HEK293 (cell line): ENCODE measurements at regions not wholly inside any gene's neighbourhood (a gene's known extent, or its start where the extent isn't known, plus 50 kb on each side); places are given as distances from the start of the nearest gene placed in this dataset.

Source experiments
- CTCF ChIA-PET: fragments of 350-600 bp; formaldehyde crosslinking; extraction: SDS; loops from one replicate; lab custom pipeline; 2021; ENCODE audit warnings: antibody characterized with exemption; lab: Yijun Ruan, JAX
- POLR2A ChIA-PET: fragments of 300-600 bp; formaldehyde crosslinking; extraction: SDS; loops from one replicate; lab custom pipeline; 2020; ENCODE audit warnings: antibody characterized with exemption, inconsistent platforms; lab: Yijun Ruan, JAX
- H3K27ac ChIP-seq: fragments of 200-500 bp; sonication (Bioruptor generic); 2 replicates; pipeline ENCODE4 v1.5.1; 2014; ENCODE audit warnings: low read depth, low read length, control low read depth, inconsistent platforms; ENCODE audit errors: extremely low read depth
- H3K36me3 ChIP-seq, 2 experiments: fragments of 200-500 bp in 1 of 2; sonication (Bioruptor generic) in 1 of 2; 1 replicate in 1 of 2; 2 replicates in 1 of 2; pipeline ENCODE4 v1.5.1; 2014 to 2017; ENCODE audit warnings: inconsistent platforms in 2 of 2, low read length in 2 of 2; ENCODE audit not compliant: control insufficient read depth in 2 of 2, insufficient read depth in 1 of 2
- H3K4me1 ChIP-seq: fragments of 200-500 bp; sonication (Bioruptor generic); 2 replicates; pipeline ENCODE4 v1.5.1; 2014; ENCODE audit warnings: mild to moderate bottlenecking, low read length, inconsistent platforms; ENCODE audit not compliant: control insufficient read depth, insufficient read depth
- H3K4me3 ChIP-seq: 2 replicates; pipeline ENCODE4 v1.5.1; 2011; ENCODE audit warnings: low read depth, mild to moderate bottlenecking, control low read depth, low read length, moderate library complexity
- H3K9me3 ChIP-seq: fragments of 200-500 bp; sonication (Bioruptor generic); 2 replicates; pipeline ENCODE4 v1.5.1; 2014; ENCODE audit warnings: low read depth, low read length, inconsistent platforms; ENCODE audit not compliant: control insufficient read depth, insufficient read depth
- CTCF ChIP-seq: fragments of 450-650 bp; formaldehyde crosslinking; IDR thresholded peaks from 2 replicates; pipeline ENCODE4 v1.5.1; 2016; ENCODE audit warnings: missing biosample characterization, missing genetic modification characterization
- EGR2 ChIP-seq: fragments of 450-650 bp; formaldehyde crosslinking; IDR thresholded peaks from 2 replicates; pipeline ENCODE4 v1.5.1; 2016; ENCODE audit warnings: low read depth, missing biosample characterization, missing genetic modification characterization
- ELK4 ChIP-seq: IDR thresholded peaks from 2 replicates; pipeline ENCODE4 v1.6.1; 2011; ENCODE audit warnings: mild to moderate bottlenecking, low read depth, low read length, borderline replicate concordance
- GLI4 ChIP-seq: fragments of 450-650 bp; formaldehyde crosslinking; IDR thresholded peaks from 2 replicates; pipeline ENCODE4 v1.5.1; 2016; ENCODE audit warnings: missing biosample characterization, missing genetic modification characterization
- INSM2 ChIP-seq: fragments of 450-650 bp; formaldehyde crosslinking; IDR thresholded peaks from 2 replicates; pipeline ENCODE4 v1.5.1; 2016; ENCODE audit warnings: missing biosample characterization, missing genetic modification characterization
- RBAK ChIP-seq: fragments of 450-650 bp; formaldehyde crosslinking; IDR thresholded peaks from 2 replicates; pipeline ENCODE4 v1.5.1; 2016; ENCODE audit warnings: missing biosample characterization, missing genetic modification characterization
- SP2 ChIP-seq: fragments of 450-650 bp; formaldehyde crosslinking; IDR thresholded peaks from 2 replicates; pipeline ENCODE4 v1.5.1; 2016; ENCODE audit warnings: missing biosample characterization, missing genetic modification characterization
- YY1 ChIP-seq: fragments of 450-650 bp; formaldehyde crosslinking; IDR thresholded peaks from 2 replicates; pipeline ENCODE4 v1.5.1; 2018; ENCODE audit warnings: missing biosample characterization, missing genetic modification characterization
- ZFP3 ChIP-seq: fragments of 450-650 bp; formaldehyde crosslinking; IDR thresholded peaks from 2 replicates; pipeline ENCODE4 v1.5.1; 2016; ENCODE audit warnings: low read depth, missing biosample characterization, missing genetic modification characterization
- ZFP37 ChIP-seq: fragments of 450-650 bp; formaldehyde crosslinking; IDR thresholded peaks from 2 replicates; pipeline ENCODE4 v1.5.1; 2016; ENCODE audit warnings: missing biosample characterization, missing genetic modification characterization
- ZNF16 ChIP-seq: fragments of 450-650 bp; formaldehyde crosslinking; IDR thresholded peaks from 2 replicates; pipeline ENCODE4 v1.5.1; 2016; ENCODE audit warnings: low read depth, missing biosample characterization, missing genetic modification characterization
- ZNF19 ChIP-seq: fragments of 450-650 bp; formaldehyde crosslinking; IDR thresholded peaks from 2 replicates; pipeline ENCODE4; 2016; ENCODE audit warnings: missing biosample characterization, missing genetic modification characterization, low read depth
- ZNF2 ChIP-seq: fragments of 450-650 bp; formaldehyde crosslinking; IDR thresholded peaks from 2 replicates; pipeline ENCODE4 v1.5.1; 2016; ENCODE audit warnings: missing biosample characterization, missing genetic modification characterization
- ZNF221 ChIP-seq: fragments of 450-650 bp; formaldehyde crosslinking; IDR thresholded peaks from 2 replicates; pipeline ENCODE4 v1.5.1; 2017; ENCODE audit warnings: missing biosample characterization, missing genetic modification characterization, borderline replicate concordance
- ZNF280D ChIP-seq: fragments of 450-650 bp; formaldehyde crosslinking; IDR thresholded peaks from 2 replicates; pipeline ENCODE4 v1.5.1; 2016; ENCODE audit warnings: missing biosample characterization, missing genetic modification characterization
- ZNF404 ChIP-seq: fragments of 450-650 bp; formaldehyde crosslinking; IDR thresholded peaks from 2 replicates; pipeline ENCODE4 v1.5.1; 2017; ENCODE audit warnings: missing biosample characterization, missing genetic modification characterization
- ZNF518A ChIP-seq: fragments of 450-650 bp; formaldehyde crosslinking; conservative IDR thresholded peaks from 2 replicates; pipeline ENCODE4 v1.5.1; 2016; ENCODE audit warnings: low read depth, missing biosample characterization, missing genetic modification characterization
- ZNF624 ChIP-seq: fragments of 450-650 bp; formaldehyde crosslinking; IDR thresholded peaks from 2 replicates; pipeline ENCODE4 v1.5.1; 2017; ENCODE audit warnings: missing biosample characterization, missing genetic modification characterization
- ZNF768 ChIP-seq: fragments of 450-650 bp; formaldehyde crosslinking; IDR thresholded peaks from 2 replicates; pipeline ENCODE4 v1.5.1; 2018; ENCODE audit warnings: missing biosample characterization, mild to moderate bottlenecking, missing genetic modification characterization

GRCh38 chr3:55175423-55175822 lies 247.6 kb upstream of the LRTM1 start:
- CTCF ChIA-PET = no interaction called here
- no peaks in the 10 kb centered on the region for H3K9me3 ChIP-seq
- H3K4me1 ChIP-seq = no peaks in the 10 kb centered on the region
- H3K36me3 ChIP-seq = no peaks in the 10 kb centered on the region
- H3K27ac ChIP-seq = no peak overlapping the region
- TF ChIP-seq EGR2 (tag by site-specific recombination) (no peak), ZNF768 (peak; percentile 59; the same call in 1 of the 2 replicates), ZNF624 (tag by site-specific recombination) (no peak), ZFP37 (no peak), ZNF19 (tag by site-specific recombination) (no peak), ZNF518A (tag by site-specific recombination) (no peak)
- TF ChIP-seq, all 188 proteins: peak for 1
- no peak overlapping the region for H3K4me3 ChIP-seq
- POLR2A ChIA-PET = no interaction called here

GRCh38 chr3:55174747-55175146 lies 246.9 kb upstream of the LRTM1 start:
- Histone ChIP-seq H3K36me3 (no peaks in the 10 kb centered on the region), H3K4me1 (no peaks in the 10 kb centered on the region), H3K9me3 (no peaks in the 10 kb centered on the region), H3K4me3 (no peak overlapping the region)
- CTCF ChIA-PET = no interaction called here
- TF ChIP-seq ZNF221 (tag by site-specific recombination) (no peak), GLI4 (tag by site-specific recombination) (no peak), ELK4 (no peak)
- TF ChIP-seq, all 188 proteins: peak for 0
- POLR2A ChIA-PET = no interaction called here
- no peak overlapping the region for H3K27ac ChIP-seq

- Histone ChIP-seq H3K9me3 (no peaks in the 10 kb centered on the region), H3K36me3 (no peaks in the 10 kb centered on the region), H3K4me1 (no peaks in the 10 kb centered on the region), H3K27ac (no peak overlapping the region), H3K4me3 (no peak overlapping the region)
- ChIA-PET POLR2A (interaction anchor here (1.3 kb wide), 1 partner anchor 14 kb away, joined by 3 read pairs; no protein-coding TSS in a partner anchor), CTCF (no interaction called here)
- TF ChIP-seq ZNF404 (tag by site-specific recombination) = no peak
- no peak for TF ChIP-seq SP2 (tag by site-specific recombination)
- TF ChIP-seq INSM2 (tag by site-specific recombination) = no peak
- TF ChIP-seq ZNF16 = no peak
- TF ChIP-seq ZNF2 (tag by site-specific recombination) = no peak
- no peak for TF ChIP-seq CTCF (tag by site-specific recombination)
- no peak for TF ChIP-seq RBAK (tag by site-specific recombination)
- no peak for TF ChIP-seq ZNF280D (tag by site-specific recombination)
- TF ChIP-seq YY1 (tag by site-specific recombination) = no peak
- TF ChIP-seq ZFP3 (tag by site-specific recombination) = no peak
These were observed 245.6 kb upstream of the LRTM1 start for GRCh38 chr3:55173504-55173903.
